Stimulated activated CD8-positive, alpha-beta memory T cell treated with anti-CD3 and anti-CD28 coated beads, Interleukin-12 subunit alpha, Interleukin-12 subunit beta, amount 100 ng/mL, for 4 hours (primary cell): ENCODE measurements at regions not wholly inside any gene's neighbourhood (a gene's known extent, or its start where the extent isn't known, plus 50 kb on each side); places are given as distances from the start of the nearest gene placed in this dataset.

Experiments
- DNase-seq: peaks from one replicate; pipeline ENCODE4 v3.0.0-alpha.2; 2020; ENCODE audit warnings: low read depth

DNA sequence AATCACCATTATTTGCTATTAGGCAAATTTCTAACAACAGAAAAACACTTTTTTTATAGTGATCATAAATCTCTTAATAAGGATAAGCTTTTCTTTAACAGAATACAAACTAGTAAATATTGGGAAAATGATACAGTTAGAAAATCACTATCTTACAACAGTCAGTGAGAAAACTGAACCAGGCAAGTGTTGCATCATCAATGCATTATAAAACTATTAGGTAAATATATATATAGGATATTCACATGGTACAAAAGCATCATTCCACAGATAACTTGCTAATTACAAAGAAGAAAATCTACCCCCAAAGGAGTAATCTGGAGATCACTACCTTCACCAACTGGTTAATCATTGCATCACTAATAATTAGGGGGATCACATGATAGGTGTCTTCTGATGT lies 652.1 kb downstream of the HACE1 start:
- no peak for DNase-seq

DNA sequence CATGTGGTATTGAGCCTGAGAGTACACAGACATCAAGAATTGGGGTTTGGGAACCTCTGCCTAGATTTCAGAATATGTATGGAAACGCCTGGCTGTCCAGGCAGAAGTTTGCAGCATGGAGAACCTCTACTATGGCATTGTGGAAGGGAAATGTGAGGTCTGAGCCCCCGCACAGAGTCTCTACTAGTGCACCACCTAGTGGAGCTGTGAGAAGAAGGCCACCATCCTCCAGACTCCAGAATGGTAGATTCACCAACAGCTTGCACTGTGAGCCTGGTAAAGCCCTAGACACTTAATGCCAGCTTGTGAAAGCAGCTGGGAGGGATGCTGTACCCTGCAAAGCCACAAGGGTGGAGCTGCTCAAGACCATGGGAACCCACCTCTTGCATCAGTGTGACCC lies 658.2 kb downstream of the HACE1 start:
- DNase-seq: no peak

DNA sequence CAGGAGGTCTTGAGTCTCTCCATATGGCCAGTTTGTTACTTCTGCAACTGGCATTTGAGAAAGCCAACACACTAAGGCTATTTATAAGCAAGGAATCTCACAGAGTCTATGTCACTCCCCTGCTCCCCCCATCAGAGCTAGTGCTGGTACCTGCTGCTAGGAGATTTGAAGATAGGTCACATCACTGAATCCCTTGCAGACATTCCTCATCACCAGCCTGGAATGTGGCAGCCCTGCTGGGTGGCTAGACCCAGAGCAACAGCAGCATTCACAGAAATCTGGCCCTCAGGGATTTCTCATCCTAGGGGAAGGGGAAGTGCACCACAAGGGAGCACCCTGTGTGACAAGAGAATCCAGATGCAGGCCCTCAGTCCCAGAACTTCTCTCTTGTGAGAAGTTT lies 672.1 kb downstream of the HACE1 start:
- DNase-seq: no peak

DNA sequence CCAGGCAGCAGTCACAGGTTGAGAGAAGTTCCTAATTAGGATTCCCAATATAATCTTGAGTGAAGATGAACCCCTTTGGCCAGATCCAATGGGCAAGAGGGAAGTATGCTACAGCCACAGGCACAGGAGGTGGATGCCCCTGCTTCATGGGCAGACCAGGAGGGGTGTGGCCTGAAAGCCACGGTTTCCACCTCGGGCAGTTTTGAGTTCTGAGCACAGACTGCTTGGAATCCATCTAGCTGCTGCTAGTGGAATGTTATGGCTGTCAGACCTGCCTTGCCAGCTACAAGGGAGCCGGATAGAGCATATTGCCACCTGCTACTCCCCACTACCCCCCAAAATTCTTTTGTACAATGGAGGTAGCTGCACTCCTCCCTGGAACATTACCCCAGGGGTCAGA lies 672.9 kb downstream of the HACE1 start:
- no peak for DNase-seq

DNA sequence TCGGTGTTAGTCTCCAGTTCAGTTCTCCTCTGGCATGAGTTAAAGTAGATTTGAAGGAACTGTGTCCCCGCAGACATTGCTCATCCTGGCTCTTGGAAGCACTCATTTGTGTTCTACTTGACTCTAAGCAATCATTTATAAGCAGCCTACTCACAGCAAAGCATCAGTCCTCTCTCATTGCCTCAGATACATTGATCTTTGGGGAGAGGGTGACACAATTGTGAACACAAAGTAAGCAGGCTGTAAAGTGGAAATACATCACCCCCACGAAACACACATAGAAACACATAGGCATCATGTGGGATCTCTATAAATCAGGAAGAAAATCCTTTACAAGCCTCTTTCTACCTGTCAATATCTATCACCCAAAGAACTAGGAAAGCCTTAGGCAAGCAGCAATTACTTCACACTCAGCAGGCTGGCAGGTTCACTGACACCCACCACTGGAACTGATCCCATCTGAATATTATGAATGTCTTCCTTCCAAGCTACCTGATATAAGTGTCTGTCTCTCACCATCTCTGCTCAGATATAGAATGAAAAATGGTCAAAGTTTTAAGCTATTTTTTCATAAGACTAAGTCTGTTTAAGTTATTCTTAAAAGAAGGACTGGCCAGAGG lies 675.8 kb downstream of the HACE1 start:
- DNase-seq: no peak

DNA sequence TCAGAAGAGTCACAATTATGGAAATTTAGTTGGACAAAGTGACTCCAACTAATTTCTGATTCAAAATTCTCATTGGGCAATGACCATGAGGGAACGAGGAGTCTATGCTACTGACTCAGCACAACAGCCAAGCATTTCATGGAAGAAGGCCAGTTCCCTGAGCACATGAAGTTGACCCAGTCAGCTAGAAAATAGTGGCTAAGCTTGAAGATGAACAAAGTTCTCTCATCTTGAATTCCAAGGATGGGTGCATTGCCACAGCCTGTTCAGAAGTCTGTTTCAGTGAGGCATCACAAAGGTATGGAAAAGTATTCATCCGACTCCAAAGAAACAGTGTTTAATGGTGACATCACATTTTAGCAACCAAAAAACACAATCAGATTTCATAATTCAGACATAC lies 676.9 kb downstream of the HACE1 start:
- DNase-seq: no peak

DNA sequence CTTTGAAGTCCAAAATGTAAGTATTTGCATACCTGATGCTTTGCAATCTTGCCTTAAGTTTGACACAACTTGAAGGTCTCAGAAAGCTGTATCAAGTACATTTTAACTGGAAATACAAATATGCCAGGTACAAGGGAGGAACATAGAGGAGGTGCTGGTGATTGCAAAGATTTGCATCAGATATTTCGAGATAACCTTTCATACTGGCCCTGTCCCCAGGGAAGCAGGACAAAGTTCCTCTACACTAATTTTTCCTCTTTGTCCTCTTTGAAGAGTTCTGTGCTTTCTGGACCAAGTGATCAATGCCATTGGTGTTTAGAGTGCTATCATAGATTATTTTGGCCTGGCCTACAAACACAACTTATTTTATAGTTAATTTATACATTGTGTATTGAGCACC lies 686.1 kb downstream of the HACE1 start:
- no peak for DNase-seq

DNA sequence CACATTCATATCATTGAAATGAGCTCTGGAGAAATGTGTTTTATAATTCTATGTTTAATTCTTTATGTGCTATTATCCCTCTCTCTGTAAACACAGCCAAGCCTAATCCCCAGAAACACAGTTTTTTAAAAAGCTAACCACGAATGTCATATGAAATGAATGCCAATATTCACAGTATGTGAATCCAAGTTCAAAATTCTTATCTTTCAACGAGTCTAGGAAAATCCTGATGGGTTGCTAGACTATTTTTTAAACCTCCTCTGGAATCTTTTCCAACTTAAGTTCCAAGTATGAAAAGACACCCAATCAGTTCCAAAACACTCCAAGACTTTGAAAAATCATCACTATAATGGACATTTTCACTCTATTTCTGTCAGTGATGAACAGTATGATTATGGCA lies 689.3 kb downstream of the HACE1 start:
- DNase-seq: no peak

DNA sequence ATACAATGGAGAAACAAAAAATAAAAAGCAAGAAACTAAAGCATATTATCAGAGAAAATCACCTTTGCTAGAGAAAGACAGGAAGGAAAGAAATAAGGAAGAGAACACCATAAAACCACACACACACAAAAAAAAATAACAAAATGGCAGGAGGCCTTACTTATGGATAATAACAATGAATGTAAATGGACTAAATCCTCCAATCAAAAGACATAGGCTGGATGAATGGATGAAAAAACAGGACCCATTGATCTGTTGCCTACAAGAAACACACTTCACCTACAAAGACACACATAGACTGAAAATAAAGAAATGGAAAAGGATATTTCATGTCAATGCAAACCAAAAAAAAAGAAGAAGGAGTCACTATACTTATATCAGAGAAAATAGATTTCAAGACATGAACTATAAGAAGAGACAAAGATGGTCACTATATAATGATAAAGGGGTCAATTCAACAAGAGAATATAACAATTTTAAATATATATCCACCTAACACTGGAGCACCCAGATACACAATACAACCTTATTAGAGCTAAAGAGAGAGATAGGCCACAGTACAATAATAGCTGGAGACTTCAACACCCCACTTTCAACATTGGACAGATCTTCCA lies 693.6 kb downstream of the HACE1 start:
- no peak for DNase-seq

DNA sequence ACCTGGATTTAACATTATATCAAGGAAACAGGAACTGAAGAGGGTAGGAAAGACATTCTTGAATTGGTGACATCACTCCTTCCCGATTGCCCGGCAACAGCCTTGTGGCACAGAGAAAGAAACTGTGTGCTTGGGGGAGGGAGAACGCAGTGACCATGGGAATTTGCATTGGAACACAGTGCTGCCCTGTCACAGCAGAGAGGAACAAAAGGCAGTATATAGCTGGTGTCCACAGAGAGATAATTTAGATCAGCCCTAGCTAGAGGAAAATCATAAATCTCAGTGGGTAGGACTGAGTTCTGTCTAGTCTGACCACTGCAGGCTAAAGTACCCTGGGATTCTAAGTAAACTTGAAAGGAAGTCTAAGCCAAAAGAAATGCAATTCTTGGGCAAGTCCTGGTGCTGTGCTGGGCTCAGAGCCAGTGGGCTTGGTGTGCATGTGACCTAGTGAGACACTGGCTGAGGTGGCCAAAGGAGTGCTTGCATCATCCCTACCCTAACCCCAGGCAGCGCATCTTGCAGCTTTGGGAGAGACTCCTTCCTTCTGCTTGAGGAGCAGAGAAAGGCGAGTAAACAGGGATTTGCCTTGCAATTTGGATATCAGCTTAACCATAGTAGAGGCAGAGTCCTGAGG lies 697.6 kb downstream of the HACE1 start:
- DNase-seq: no peak

DNA sequence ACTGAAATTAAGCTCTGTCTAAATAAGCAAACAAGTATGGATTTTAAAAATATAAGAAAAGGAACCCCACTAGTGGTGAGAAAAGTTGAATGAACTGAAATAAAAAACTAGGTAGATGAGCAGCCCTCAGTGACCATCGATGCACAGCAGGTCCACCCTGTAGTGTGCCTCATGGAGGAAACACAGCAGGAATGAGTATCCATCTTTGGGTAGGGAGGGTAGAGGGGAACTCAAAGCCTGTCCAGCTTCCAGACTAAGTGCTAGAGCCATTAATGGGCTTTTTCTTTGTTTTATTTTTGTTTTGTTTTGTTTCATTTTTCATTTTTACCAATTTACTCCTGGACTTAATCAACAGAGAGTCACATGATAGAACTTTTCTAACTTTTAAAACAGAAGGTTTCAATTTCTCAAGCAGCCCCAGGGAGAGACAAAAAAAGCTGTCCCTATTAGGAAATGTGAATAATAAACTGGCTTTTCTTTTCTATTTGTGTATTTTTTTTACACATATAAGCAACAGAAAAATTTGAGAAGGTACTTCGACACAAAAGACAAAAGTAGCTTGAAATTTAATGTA lies 700.6 kb downstream of the HACE1 start:
- no peak for DNase-seq

DNA sequence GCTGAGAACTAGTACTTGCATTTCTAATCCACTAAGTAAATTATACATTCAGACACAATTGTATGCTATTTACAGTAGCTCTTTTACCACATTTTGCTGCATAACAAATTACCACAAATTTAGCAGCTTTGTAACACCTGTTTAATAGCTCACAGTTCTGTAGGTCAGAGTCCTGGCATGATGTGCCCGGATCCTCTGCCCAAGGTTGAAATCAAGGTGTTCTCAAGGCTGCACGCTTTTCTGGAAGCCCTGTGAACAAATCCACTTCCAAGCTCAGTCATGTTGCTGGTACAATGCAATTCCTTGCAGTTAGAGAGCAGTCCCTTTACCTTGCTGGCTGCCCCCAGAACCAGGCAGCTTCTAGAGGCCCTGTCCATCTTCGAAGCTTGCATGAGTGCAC lies 716.0 kb downstream of the HACE1 start:
- DNase-seq: no peak

DNA sequence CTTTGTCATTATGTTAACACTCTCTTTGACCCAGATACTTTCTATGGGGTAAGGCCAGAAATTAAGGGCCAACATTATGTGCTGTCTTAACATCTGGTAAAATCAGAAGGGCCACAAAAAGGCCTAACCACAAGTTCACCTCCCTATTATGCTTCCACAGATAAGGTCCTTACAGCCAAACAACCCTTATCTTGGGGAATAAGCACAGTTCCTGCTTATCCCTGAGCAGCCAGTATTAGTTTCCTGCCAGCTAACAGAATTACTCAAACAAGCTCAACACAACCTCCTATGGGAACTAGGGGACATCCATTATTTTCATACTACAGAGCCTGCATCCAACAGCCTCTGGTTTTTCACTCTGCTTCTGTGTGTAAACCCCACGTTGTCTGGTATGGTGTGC lies 724.8 kb downstream of the HACE1 start:
- DNase-seq: no peak

DNA sequence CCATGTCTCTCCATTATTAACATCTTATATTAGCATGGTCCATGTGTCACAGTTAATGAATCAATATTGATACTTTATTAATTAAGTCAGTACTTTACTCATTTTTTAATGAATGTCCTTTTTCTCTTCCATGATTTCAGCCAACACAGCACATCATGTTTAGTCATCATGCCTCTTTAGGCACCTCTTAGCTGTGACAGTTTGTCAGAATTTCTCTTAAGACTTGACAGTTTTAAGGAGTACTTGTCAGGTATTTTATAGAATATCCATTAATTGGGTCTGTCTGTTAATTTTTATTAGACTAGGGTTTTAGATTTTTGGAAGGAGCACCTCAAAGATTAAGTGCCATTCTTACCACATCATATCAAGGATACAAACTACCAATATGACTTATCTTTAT lies 729.4 kb downstream of the HACE1 start:
- no peak for DNase-seq

DNA sequence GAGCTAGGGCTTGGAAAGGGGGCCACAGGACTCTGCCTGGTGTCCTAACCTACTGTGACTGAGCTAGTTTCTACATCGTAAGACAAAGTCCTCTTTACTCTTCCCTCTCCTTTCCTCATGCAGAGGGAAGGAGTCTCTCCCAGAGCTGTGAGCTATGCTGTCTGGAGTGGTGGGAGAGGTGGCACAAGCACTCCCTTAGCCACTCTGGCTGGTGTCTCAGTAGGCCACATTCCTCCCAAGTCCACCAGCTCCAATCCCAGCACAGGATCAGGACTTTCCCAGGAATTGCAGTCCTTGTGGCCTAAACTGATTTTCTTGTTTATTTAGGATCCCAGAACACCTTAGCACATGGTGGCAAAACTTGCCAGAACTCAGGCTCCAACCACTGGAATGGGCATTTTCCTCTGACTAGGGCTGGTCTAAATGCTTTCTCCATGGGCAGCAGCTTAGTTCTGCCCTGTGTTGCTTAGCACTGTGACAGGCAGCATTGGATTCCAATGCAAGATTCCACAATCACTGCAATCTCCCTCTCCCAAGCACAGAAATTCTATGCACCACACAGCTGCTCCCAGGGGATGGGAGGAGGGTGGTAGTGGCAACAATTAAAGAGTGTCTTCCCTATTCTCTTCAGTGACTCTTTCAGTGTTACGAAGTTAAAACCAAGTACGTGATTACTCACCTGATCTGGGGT lies 733.3 kb downstream of the HACE1 start:
- no peak for DNase-seq

DNA sequence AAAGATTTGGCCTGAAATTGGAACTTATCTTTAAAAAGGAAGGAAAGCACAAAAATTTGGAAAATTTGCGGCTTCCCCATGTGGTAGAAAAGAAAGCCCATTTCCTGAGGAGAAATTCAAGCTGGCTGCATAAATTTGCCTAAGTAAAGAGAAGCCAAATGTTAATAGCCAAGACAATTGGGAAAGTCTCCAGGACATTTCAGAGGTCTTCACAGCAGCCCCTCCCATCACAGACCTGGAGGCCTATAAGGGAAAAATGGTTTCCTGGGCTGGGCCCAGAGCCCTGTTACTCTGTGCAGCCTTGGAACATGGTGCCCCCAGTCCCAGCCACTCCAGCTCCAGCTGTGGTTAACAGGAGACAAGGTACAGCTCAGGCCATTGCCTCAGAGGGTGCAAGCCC lies 736.5 kb downstream of the HACE1 start:
- DNase-seq: no peak

DNA sequence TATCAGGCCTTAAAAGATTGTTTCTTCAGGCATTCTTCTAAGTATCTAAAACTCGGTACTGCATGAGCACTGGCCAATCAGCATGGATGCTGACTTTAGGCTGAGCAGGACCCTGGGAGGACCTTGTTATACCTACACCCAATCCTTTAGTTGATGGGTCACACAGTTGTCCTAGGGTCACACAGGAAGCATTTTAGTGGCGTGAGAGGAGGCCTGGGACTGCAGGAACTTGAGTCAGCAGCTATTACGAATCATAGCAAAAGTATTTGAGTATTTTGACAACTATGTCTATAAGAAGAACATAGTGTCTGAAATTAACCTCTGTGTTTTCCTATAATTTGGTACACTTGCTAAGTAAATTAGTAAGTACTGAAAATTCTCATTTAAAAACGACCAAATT lies 741.4 kb downstream of the HACE1 start:
- DNase-seq: no peak

DNA sequence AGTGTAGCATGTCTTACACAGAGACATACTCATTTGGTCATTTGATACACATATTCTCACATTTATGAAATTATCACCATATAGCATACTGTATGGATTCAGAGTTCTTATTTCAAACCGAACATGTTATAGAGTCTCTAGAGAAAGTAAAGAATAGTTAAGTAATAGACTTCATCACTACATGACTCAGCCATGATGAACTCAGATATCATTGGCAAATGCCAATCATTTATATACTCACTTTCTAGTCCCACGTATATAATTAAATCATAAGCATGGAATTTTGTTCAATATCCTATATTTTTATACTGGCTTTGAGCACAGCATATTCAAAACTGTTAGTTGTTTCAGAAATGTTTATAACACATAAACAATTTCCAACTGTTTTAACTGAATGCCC lies 749.9 kb downstream of the HACE1 start:
- DNase-seq: no peak

DNA sequence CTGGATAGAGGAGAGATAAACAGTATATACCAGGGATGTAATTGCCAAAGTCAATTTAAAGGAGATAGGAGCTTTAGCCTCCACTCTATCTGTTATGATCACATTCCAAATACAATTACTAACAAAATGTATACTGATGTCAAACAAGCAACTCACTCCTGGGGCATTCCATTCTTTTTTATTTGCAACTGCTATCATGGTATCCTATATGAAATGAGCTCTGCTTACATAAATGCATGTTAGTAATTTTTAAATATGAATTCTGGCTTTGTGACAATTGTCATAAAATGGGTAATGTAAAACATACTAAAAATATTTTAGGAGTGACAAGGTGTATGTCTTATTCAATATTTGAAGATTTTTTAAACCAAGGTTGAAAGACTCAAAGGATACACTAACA lies 751.1 kb downstream of the HACE1 start:
- DNase-seq: no peak

DNA sequence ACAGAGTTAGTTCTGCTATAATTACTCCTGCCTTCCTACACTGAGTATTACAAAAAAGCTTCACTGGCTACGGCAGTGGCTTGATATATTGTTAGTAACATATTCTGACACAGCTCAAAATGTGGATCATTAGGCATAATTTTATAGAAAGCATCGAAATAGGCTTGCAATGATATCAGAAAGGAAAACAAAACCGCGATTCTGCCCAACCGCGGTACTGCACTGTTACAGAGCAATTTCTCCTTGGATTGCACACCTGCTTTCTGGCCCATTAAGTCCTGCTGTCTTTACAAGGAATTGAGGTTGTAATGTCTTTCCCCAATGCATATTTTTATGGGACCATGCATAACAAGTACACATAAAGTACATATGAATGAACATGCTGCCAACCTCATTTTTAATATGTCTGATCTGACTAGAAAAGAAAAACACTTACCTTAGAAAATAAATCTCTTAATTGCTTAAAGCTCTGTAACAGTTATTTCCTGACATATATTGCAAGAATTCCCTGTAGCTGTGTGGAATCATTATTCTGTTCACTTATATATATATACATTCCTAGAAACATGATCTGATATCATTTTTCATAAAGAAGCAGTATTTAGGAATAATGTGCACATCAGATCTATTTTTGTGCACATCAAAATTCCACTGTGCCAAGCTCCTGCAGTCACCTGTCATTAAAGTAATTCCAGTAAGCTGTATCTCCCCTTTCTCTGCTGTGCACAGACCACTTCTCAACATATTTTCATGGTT lies 763.9 kb downstream of the HACE1 start:
- no peak for DNase-seq

DNA sequence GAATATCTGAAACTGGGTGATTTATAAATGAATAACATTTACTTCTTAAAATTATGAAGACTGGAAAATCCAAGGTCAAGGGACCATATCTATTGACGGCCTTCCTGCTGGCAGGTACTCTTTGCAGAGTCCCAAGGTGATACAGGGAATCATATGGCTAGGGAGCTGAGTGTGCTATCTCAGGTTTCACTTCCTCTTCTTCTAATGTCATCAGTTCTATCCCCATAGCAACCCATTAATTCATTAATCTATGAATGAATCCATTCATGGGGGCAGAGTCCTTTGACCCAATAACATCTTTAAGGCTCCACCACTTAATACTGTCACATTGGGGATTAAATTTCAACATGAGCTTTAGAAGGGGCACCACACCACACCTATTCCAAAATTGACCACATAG lies 772.0 kb downstream of the HACE1 start:
- no peak for DNase-seq

DNA sequence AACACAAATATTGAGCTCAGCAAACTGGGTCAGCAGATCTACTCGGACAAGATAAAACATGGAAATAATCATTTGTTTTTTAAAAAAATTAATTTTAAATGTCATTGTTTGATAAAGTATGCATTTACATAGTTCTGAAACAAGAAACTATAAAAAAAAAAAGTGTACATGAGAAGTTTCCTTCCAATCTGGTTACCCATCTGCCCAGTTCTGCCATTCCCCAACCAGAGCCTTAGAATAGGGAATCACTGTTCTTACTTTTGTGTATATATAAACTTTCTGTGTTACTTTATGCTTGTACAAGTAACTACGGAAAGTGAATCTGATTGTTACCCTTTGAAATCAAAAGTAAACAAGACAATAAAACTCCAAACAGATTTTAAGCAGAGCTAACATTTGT lies 791.4 kb downstream of the HACE1 start:
- no peak for DNase-seq
